GM21723 (cell line): ENCODE measurements at regions not wholly inside any gene's neighbourhood (a gene's known extent, or its start where the extent isn't known, plus 50 kb on each side); places are given as distances from the start of the nearest gene placed in this dataset.
"Not testable (repeated sequence)": the region's sequence is repeated elsewhere in the genome, so short reads cannot be mapped to it uniquely, and the experiment has no call there.

ENCODE experiments used
- ATAC-seq: cut with Tn5 transposase; IDR thresholded peaks from one replicate; pipeline ENCODE4 v1.9.1; 2021; ENCODE audit warnings: mild to moderate bottlenecking, moderate library complexity; ENCODE audit not compliant: unreplicated experiment

DNA sequence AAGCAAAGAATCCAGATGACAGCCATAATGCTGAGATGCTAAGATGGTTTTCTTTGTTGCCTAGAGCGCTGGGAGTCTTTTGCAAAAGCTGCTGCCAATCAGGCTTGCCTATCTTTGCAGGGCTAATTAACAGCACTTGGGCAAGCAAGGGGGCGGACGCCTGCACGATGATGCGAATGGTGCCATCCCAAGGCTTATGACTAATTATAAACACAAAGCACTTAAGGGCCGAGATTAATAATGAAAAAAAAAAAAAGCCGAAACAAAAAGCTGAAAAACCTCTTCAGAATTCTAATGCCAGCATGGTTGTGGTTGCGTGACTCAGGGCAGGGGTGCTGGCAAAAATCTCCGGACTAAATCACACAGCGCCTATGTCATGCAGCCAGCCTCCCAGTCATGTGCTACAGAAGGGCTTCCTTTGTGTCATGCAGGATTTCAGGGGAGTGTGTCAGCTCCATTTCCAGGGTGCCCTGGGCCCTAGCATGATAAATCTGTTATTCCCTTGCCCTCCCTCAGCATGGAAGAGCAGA is 185.0 kb upstream of the ANKRD28 start:
- ATAC-seq, result no peak

DNA sequence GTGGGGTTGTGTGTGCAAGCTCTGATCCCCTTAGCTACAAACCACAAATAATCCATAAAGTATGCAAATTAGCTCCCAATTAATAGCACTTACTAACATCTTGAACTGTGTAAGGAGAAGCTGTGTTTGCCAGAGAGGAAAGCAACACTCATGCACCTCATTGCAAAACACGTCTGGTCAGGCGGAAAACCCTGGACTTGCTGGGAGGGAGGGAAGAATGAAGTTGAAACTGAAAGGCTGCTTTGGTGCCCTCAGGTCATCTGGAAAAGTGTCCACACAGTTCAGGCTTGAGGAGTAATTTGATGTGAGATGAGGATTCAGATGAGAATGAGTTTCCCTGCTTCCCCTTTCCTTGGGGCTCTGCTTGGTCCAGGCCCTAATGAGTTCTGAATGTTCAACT is 185.5 kb upstream of the ANKRD28 start:
- ATAC-seq, result no peak

DNA sequence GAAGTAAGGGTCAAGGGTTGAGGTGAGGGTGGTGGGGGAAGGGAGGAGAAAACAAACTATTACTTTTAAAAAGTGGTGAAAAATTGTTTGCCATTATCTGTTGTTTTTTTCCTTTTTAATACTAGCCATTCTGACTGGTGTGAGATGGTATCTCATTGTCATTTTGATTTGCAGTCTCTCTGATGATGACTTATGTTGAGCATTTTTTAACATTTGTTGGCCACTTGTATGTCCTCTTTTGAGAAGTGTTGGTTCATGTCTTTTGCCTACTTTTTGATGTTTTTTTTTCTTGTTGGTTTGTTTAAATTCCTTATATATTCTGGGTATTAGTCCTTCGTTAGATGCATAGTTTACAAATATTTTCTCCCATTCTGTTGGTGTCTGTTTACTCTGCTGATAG is 185.9 kb upstream of the ANKRD28 start:
- no peak for ATAC-seq

DNA sequence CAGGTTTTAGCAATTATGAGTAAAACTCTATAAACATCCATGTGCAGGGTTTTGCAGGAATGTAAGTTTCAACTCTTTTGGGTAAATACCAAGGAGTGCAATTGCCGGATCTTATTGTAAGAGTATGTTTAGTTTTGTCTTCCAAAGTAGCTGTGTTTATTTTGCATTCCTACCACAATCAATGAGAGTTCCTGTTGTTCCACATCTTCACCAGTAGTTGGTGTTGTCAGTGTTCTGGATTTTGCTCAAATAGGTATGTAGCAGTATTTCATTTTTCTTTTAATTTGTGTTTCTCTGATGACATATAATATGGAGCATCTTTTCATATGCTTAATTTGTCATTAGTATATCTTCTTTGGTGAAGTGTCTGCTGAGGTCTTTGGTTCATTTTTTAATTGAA is 185.1 kb upstream of the GALNT15 start:
- ATAC-seq, result no peak

DNA sequence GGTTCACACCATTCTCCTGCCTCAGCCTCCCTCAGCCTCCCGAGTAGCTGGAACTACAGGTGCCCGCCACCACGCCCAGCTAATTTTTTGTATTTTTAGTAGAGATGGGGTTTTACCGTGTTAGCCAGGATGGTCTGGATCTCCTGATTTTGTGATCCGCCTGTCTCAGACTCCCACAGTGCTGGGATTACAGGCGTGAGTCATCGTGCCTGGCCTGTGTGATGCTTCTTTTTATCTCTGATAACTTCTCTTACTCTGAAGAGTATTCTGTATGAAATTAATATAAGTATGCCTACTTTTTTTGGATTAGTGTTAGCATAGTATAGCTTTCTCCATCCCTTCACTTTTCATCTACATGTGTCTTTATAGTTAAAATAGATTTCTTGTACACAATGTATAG is 180.8 kb upstream of the GALNT15 start:
- not testable (repeated sequence) for ATAC-seq

DNA sequence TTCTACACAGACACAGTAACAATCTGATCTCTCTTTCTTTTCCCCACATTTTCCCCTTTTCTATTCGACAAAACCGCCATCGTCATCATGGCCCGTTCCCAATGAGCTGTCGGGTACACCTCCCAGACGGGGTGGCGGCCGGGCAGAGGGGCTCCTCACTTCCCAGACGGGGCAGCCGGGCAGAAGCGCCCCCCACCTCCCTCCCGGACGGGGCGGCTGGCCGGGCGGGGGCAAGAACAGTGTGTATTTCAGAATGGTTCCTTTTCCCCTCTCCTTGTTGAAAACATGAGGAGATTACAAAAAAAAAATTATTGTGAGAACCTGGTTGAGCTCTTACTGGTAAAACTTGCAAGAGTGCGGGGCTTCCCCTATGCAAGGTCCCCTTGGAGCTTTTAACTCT is 178.0 kb upstream of the GALNT15 start:
- not testable (repeated sequence) for ATAC-seq

DNA sequence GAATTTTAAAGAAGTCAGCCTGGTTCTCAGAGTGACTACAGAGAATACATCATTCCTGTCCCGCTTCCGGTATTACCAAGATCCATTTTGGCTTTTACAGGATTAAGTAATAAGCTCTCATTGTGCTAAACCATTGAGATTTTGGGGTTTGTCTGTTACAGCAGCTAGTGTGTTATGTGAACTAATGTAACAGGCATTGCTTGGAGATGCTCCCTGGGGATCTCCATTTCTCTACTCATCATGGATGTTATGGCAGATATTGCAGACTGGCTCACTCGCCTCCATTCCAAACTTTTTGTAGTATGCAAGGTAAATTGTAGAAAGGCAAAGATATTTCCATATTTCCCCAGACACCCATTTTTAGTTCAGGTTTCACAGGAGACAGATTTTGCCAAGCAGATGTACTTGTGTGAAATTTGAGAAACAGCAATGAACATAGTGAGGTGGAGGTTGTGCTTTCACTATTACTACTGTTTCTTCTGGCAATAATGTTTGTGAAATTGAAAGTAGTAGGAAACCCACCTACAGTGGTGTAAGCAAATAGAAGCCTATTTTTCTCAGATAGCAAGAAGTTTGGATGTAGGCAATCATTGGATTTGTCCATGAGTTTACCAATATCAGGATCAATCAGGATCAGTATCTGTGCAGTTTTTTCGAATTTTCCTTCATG is 177.1 kb upstream of the GALNT15 start:
- ATAC-seq, result peak; percentile 88

DNA sequence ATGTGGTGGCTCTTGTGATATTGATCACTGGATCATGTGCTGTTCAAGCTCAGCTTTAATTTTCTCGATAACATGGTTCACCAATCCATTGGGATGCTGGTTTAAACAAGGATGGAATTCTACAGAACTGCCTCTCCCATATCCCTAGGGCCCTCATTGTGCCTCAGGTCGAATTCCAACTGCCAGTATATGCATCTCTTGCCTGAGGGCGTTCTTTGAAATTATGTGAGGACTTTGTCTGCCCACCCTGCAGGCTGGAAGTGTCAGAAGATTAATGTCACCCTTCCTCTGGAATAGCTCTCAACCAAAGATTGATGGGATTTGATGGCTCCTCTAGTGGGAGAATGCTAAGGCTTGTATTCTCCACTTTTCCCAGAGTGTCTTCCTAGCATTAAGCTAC is 175.6 kb upstream of the GALNT15 start:
- ATAC-seq, result no peak

DNA sequence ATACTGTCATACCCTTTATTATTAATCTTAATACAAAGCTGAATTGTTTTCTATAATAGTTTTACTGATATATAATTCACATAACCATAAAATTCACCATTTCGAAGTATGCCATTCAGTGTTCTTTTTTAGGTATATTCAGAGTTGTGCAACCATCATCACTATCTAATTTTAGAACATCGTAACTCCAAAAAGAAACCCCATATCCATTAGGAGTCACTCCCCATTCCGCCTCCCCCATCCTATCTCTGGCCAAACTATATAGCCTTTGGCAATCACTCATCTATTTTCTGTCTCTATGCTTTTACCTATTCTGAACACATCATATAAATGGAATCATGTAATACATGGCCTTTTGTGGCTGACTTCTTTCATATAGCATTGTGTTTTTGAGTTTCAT is 169.7 kb upstream of the GALNT15 start:
- no peak for ATAC-seq

DNA sequence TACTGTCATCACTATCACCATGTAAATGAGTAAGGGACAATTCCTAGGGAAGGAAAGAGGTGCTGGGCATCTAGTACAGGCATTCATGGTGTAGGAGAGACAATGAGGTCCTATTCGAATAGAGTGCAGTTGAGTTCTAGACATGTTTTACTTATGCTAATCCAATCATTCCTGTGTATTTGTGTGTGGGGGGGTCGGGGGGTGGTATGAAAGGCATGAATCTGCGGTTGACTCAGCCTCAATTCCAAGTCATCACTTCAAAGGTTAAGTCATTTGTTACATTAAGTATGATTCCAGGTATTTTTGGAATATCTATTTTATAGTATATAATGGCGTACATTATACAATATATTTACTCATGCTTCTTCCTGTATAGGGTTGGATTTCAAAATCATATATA is 163.1 kb upstream of the GALNT15 start:
- no peak for ATAC-seq

DNA sequence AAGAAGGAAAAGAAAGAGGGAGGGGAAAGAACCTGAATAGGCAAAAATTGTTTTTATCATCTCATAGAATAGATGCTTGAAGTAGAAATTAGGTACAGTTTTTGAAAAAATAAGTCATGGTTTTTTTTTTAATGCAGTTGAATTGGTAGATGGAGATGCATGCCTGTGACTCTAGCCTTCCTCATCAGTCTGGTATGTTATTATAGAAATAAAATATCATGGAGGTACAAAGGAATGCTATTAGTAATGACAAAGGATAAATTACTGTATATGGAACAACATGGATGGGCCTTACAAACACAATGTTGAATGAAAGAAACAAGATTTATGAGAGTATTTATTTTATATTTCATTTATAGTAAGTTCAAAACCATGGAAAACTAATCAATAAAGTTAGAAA is 162.4 kb upstream of the GALNT15 start:
- no peak for ATAC-seq

DNA sequence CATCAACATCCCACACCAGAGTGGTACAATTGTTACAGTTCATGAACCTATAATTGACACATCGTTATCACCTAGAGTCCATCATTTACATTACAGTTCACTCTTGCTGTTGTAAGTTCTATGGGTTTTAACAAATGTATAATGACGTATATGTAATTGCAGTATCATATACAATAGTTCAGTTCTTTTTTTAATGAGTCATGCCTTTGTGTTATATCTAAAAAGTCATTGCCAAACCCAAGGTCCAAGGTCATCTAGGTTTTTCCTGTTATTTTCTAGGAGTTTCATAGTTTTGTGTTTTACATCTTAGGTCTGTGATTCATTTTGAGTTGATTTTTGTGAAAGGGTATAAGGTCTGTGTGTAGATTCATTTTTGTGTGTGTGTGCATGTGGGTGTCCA is 160.9 kb upstream of the GALNT15 start:
- ATAC-seq, result no peak

DNA sequence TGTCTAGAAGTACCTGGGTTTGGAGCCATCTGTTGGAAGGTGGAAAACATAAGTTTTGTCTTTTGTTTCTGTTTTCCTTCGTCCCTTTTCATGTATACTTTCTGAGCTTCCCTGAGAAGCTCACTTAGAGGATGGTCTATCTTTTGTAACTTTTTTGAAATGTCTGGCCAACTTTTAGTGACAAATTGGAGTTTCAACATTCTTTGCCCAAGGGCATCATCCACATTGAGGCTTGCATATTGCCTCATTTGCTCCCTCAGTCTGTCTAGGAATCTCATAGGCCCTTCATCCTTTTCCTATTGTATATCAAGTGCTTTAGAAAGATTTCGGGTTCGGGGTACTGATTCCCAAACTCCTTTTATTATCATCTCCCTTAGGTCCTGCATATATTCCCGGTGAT is 152.7 kb upstream of the GALNT15 start:
- ATAC-seq, result not testable (repeated sequence)

DNA sequence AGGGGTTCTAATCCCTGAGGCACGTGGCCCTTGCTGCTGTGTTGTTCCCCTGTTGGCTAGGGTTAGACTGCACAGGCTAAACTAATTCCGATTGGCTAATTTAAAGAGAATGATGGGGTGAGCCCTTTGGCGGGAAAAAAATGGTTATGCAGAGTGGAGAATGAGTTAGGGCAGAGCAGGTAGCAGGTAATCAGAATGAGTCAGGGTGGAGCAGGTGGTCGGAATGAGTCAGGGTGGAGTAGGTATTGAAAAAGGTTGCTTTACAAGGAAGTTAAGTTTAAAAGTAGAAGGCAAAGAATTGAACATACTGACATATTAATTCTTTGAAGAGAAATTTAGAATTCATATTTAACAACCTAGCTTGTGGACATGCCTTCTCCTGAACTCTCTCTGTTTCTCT is 150.6 kb upstream of the GALNT15 start:
- ATAC-seq, result not testable (repeated sequence)

DNA sequence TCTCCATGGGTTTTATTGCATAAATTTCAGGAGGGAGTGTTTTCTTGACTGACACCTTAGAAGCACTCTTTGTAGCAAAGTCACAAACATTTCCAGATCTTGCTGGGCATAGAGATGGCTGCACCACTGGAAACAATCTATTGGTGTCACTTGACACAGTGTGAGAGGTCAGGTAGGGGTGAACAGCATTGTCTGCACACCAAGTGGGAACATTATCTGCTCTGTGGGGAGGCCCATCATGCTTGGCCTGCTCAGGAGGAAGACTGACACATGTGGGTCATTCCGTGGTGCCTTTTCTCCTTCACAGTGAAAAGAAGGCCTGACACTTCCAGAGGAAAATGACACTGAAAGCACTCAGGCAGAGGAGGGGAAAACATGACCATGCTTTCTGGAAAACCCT is 149.9 kb upstream of the GALNT15 start:
- no peak for ATAC-seq

DNA sequence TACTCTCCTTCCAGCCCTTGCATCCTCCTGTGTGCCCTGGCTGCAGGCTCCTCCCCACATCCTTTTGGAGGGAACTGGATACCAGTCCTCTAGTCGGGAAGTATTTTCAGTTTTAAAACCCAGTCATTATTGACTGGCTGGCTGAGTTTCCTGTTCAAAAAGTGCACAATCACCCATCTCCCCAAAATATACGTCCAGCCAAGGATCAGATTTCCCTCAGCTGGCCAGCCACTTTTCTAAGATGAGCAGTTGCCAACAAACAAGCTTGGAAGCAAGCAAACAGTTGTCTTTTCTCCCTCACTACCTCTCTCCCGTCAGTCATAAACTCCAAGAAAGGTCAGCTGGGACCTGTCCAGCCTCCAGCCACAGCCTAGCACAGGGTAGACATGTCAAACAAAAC is 147.7 kb upstream of the GALNT15 start:
- no peak for ATAC-seq

DNA sequence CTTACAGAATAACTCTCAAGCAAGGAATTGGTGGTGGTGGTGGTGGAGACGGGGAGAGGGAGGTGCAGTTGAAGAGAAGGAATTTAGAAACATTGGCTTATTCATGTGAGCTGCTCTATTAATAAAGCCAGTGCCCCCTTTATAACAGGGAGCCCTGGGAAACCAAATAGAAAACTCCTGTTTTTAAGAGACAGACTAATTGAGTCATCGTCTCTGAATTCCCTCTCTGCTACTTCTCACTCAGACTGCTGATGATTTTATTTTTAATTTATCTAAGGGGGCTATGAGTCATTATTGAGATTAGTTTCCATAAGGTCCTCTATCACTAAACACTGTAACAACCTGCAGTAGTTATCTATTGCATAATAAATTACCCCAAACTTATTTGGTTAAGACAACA is 145.9 kb upstream of the GALNT15 start:
- ATAC-seq, result no peak

DNA sequence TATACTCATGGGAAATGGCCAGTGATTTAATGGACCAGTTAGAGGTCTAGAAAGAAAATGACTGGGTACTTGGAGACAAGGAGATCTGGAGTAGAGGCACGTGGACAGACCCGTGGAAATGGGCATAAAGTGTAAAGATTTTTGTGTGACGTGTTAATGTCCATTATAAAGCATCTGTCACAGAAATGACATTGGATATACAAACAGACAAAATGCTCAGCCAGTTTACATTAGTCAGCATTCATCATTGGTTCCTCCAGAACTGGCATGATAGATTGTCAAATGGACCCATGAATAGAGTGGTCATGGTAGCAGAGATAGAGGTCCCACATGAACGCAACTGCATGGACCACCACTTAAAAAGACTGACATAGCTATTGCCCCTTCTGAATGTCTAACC is 144.1 kb upstream of the GALNT15 start:
- ATAC-seq, result no peak

DNA sequence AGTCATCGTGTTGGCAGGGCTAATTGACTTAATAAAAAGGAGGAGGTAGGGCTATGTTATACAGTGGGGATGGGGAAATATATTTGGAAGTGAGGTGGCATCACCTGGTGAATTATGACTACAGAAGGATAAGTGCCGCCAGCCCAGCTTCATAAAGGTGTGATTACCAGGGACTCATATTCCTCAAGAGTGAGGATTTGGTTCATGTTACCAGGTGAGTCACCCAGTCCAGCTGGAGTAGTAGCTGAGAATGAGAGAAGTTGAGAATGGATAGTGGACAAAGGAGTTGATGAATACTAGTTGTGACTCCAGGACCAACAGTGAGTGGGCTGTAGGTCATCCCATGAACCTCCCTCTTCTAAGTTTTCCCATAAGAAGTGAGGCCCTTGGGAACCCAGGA is 143.0 kb upstream of the GALNT15 start:
- ATAC-seq, result no peak

DNA sequence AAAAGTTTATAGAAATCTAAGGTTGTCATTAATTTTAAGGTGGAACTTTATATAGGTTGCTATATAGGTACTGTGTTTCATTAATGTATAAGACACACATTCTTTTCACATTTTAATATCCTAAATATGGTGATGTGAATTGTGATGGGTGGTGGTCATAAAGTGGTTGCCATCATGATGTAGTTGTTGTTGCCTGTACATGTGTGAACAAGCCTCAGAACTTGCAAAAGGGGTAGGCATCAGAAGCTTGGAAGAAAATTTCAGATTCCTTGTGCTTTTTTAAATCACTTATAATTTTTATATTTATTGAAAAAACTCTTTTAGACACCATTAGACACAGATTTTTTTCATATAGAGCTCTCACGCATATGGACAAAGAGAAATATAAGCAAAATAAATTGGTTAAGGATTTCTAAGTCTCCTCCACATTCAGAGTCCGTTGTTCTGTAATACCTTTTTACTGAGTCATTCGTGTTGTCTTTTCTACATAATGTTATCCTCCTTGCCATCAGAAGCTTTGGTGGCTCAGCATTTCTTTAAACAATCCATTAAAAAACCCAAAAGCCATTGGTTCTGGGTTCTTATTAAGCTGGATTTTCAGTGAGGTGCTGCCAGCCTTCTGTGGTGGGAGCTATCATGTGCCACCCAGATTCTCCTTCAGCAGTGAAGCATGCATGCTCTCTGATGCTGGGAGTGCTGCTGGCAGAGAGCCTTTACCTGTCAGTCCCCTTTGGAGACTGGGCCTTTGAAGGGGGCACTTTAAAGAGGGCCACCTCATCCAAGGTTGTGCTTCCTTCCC is 140.4 kb upstream of the GALNT15 start:
- ATAC-seq, result no peak

DNA sequence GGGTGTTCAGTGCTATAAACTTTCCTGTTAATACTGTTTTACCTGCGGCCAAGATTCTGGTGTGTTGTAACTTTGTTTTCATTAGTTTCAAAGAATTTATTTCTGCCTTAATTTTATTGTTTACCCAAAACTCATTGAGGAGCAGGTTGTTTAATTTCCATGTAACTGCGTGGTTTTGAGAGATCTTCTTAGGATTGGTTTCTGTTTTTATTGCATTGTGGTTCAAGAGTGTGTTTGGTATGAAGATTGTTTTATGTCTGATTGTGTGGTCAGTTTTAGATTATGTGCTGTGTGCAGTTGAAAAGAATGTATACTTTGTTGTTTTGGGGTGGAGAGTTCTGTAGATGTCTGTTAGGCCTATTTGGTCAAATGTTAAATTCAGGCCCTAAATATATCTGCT is 133.5 kb upstream of the GALNT15 start:
- no peak for ATAC-seq
